ENCODE measurements at regions not wholly inside any gene's neighbourhood (a gene's known extent, or its start where the extent isn't known, plus 50 kb on each side); places are given as distances from the start of the nearest gene placed in this dataset.

DNA sequence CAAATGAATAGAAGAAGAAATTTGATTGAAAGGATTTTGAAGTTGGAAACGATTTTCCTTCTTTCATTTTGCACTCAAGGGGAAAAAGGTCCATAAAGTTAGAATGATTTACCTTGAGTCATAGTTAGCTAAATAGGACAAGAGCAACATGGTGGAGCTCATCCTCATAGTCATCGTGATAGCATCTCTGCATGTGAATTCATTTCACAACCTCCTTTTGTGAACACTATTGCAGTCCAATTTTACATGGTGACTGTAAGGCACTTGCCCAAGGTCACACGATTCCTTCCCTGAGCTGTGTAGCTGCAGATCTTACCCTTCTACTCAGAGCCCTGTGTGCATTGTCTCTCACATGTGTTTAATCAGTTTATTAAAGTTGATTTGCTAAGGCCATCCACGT lies 359.8 kb upstream of the C2CD4B start:
- TF ChIP-seq, protein P1, sequence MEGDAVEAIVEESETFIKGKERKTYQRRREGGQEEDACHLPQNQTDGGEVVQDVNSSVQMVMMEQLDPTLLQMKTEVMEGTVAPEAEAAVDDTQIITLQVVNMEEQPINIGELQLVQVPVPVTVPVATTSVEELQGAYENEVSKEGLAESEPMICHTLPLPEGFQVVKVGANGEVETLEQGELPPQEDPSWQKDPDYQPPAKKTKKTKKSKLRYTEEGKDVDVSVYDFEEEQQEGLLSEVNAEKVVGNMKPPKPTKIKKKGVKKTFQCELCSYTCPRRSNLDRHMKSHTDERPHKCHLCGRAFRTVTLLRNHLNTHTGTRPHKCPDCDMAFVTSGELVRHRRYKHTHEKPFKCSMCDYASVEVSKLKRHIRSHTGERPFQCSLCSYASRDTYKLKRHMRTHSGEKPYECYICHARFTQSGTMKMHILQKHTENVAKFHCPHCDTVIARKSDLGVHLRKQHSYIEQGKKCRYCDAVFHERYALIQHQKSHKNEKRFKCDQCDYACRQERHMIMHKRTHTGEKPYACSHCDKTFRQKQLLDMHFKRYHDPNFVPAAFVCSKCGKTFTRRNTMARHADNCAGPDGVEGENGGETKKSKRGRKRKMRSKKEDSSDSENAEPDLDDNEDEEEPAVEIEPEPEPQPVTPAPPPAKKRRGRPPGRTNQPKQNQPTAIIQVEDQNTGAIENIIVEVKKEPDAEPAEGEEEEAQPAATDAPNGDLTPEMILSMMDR (conservative IDR thresholded peaks at IDR 0.05; ENCODE audit: low read depth, low read length): no peak
- no peak for TF ChIP-seq EZH2 (IDR thresholded peaks at IDR 0.05; ENCODE audit: borderline replicate concordance, low read depth, low read length, poor library complexity, severe bottlenecking)

All from A673 (cell line).